ENCODE measurements at regions not wholly inside any gene's neighbourhood (a gene's known extent, or its start where the extent isn't known, plus 50 kb on each side); places are given as distances from the start of the nearest gene placed in this dataset.

DNA sequence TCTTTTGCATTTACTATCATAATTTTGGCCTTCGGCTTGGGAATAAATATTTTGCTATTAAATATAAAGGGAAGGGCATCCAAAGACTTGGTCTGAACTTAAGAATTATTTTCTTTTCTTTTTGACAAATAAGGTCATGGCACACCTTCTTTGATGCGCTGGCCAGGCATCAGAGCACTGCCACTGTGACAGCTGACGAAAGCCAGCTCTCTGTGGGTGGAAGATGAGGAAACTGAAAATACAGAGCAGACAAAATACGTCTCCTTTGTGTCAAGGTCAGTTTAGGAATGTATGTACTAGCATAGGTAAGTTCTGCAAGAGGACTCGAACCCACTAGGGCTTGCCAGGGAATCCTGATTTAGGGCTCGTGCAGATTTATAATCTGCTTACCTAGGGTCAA lies 155.9 kb upstream of the MEIS1 start:
- ChIA-PET POLR2A (ENCODE audit: partially characterized antibody) (no interaction called here), CTCF (ENCODE audit: partially characterized antibody) (no interaction called here)
- no peak overlapping the region for H3K14ac ChIP-seq (ENCODE audit: insufficient read length)
- no peak overlapping the region for H3K9ac ChIP-seq (replicated peaks in 1 of 4; ENCODE audit: extremely low read depth in 1 of 4, low read depth in 3 of 4, low read length in 3 of 4)
- TF ChIP-seq RNF2 (IDR thresholded peaks at IDR 0.05; ENCODE audit: borderline replicate concordance, low read depth, low read length, missing control alignments, poor library complexity, severe bottlenecking) (no peak), E2F6 (IDR thresholded peaks at IDR 0.05) (no peak)
- no peaks in the 10 kb centered on the region for H3K79me1 ChIP-seq (ENCODE audit: low read depth, low read length)
- H4K5ac ChIP-seq (ENCODE audit: insufficient read length, low read depth, low read length): no peak overlapping the region
- H3K4me3 ChIP-seq (ENCODE audit: extremely low read depth in 1 of 4, insufficient read depth in 2 of 4, low read depth in 3 of 4, low read length in 4 of 4): no peak overlapping the region
- no peak overlapping the region for H3K56ac ChIP-seq (replicated peaks; ENCODE audit: insufficient read length, low read depth, low read length)
- no peaks in the 10 kb centered on the region for H4K20me1 ChIP-seq (replicated peaks in 1 of 2; ENCODE audit: control insufficient read depth in 1 of 2, insufficient read depth in 2 of 2, low read length in 2 of 2)
- no peak overlapping the region for H2AK5ac ChIP-seq (ENCODE audit: low read depth, low read length)
- H2BK20ac ChIP-seq (ENCODE audit: low read length): no peak overlapping the region
- FAIRE-seq (no peak), DNase-seq (ENCODE audit: low read depth in 1 of 2, low spot score in 2 of 2) (no peak)
- no peaks in the 10 kb centered on the region for H3K9me3 ChIP-seq (ENCODE audit: insufficient read depth in 2 of 2, low read depth in 1 of 2, low read length in 1 of 2)
- H3K4ac ChIP-seq (replicated peaks; ENCODE audit: insufficient read length, low read depth, low read length): no peak overlapping the region
- H3K23me2 ChIP-seq (ENCODE audit: low read depth, low read length): no peaks in the 10 kb centered on the region
- no peak overlapping the region for H3K23ac ChIP-seq (ENCODE audit: insufficient read length)
- no peak overlapping the region for H2BK12ac ChIP-seq (ENCODE audit: low read depth, low read length)
- no peaks in the 10 kb centered on the region for H3K27me3 ChIP-seq (replicated peaks in 1 of 4; ENCODE audit: control insufficient read depth in 3 of 4, extremely low read depth in 1 of 4, insufficient read depth in 3 of 4, low read length in 3 of 4)
- H3K79me2 ChIP-seq (ENCODE audit: control insufficient read depth in 1 of 2, insufficient read depth in 2 of 2, low read length in 2 of 2): no peaks in the 10 kb centered on the region
- no peaks in the 10 kb centered on the region for H3K36me3 ChIP-seq (ENCODE audit: control insufficient read depth in 2 of 4, insufficient read depth in 4 of 4, low read length in 3 of 4)
- H2BK15ac ChIP-seq (ENCODE audit: low read length): no peak overlapping the region
- H3K4me1 ChIP-seq (replicated peaks in 1 of 4; ENCODE audit: control insufficient read depth in 3 of 4, insufficient read depth in 4 of 4, low read length in 3 of 4): no peaks in the 10 kb centered on the region
- no peak overlapping the region for H3K18ac ChIP-seq (ENCODE audit: extremely low read depth, low read length)
- no peak overlapping the region for H3K4me2 ChIP-seq (ENCODE audit: insufficient read depth in 1 of 2, low read depth in 2 of 2, low read length in 2 of 2)
- no peak overlapping the region for H4K91ac ChIP-seq (replicated peaks; ENCODE audit: insufficient read length, low read length)
- no peak overlapping the region for H2AFZ ChIP-seq (ENCODE audit: low read length)
- no peak overlapping the region for H2BK5ac ChIP-seq (ENCODE audit: low read depth, low read length)
- H4K8ac ChIP-seq (ENCODE audit: extremely low read depth, insufficient read depth, low read length): no peak overlapping the region
- 89% methylated on average over 6 of the region's 6 CpGs; no CpG with 5 or more reads in 1 of the 2 experiments for WGBS, 2 experiments (ENCODE audit: extremely low coverage in 1 of 2, insufficient coverage in 1 of 2, insufficient read length in 1 of 2, insufficient replicate concordance in 2 of 2, low coverage in 1 of 2, low lambda C conversion rate in 2 of 2, missing lambda C conversion rate in 1 of 2)
- no peak overlapping the region for H3K27ac ChIP-seq (ENCODE audit: low read depth, low read length)
- H2BK120ac ChIP-seq (replicated peaks; ENCODE audit: low read depth, low read length): no peak overlapping the region
